GM18951 (cell line): ENCODE measurements at regions not wholly inside any gene's neighbourhood (a gene's known extent, or its start where the extent isn't known, plus 50 kb on each side); places are given as distances from the start of the nearest gene placed in this dataset.

Experiments
- POLR2A ChIP-seq: IDR thresholded peaks from 4 replicates; pipeline ENCODE4 v1.6.1; 2011; ENCODE audit warnings: mild to moderate bottlenecking; ENCODE audit not compliant: insufficient read length, insufficient read depth; ENCODE audit errors: extremely low read depth
- in situ Hi-C: fragments of 300-500 bp; cut with MboI; formaldehyde crosslinking; loops from one replicate; pipeline ENCODE4 v1.12.0; 2022; ENCODE audit warnings: low sequenced_read_pairs, mixed read lengths, inconsistent platforms; ENCODE audit not compliant: unreplicated experiment

GRCh38 chrX:37287741-37288444 is 61.3 kb upstream of the PRRG1 start:
- in situ Hi-C loops, result no loop called here
- no peak for TF ChIP-seq POLR2A

DNA sequence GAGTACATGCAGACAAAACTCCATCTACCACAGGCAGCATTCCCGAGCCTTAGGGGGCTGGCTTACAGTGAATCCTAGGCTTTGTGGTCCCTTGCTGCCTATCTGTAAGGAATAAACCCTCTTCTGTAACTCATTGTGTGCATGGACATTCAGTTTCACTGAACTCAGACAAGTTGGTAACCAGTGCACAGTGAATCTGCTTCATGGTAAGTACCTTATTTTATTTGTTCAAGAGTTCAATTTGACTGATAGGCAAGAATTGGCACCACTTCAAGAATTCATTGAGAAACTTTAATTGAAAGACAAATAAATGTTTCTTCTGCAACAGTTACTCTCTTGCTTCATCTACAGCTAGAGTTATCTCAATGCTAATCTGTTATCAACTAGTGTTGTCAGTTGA is 57.2 kb upstream of the PRRG1 start:
- in situ Hi-C loops, result loop anchor here (5.0 kb wide), 1 partner anchor 215 kb away; no protein-coding TSS in a partner anchor
- TF ChIP-seq POLR2A, result no peak
